CD4-positive, alpha-beta T cell (primary cell): ENCODE measurements at regions not wholly inside any gene's neighbourhood (a gene's known extent, or its start where the extent isn't known, plus 50 kb on each side); places are given as distances from the start of the nearest gene placed in this dataset.

Source experiments
- ATAC-seq: fragments of 200-7000 bp; cut with Tn5 transposase; one replicate; pipeline ENCODE4 v1.10.0; 2022; ENCODE audit warnings: mild to moderate bottlenecking; ENCODE audit not compliant: poor library complexity
- CTCF ChIA-PET: fragments of 350-600 bp; sonication (Branson Sonifier 250); formaldehyde crosslinking; loops from one replicate; lab custom pipeline; 2021; ENCODE audit warnings: antibody characterized with exemption, inconsistent platforms; lab: Charles Lee
- POLR2A ChIA-PET: fragments of 350-600 bp; sonication (Branson Sonifier 250); formaldehyde crosslinking; loops from one replicate; lab custom pipeline; 2021; ENCODE audit warnings: antibody characterized with exemption, inconsistent platforms; lab: Charles Lee
- DNase-seq, 14 experiments: peaks; one replicate each; pipeline ENCODE4 v3.0.0-alpha.2; 2013 to 2020; ENCODE audit warnings: mixed read lengths in 2 of 14
- H3K27ac ChIP-seq, 2 donors: one replicate each; pipeline versions ENCODE4 v1.5.1 to v1.7.0; 2013; ENCODE audit warnings: low read length in 2 of 2, low read depth in 1 of 2, mild to moderate bottlenecking in 1 of 2
- H3K27me3 ChIP-seq, 2 experiments: 1 replicate in 1 of 2; 2 replicates in 1 of 2; pipeline versions ENCODE4 v1.6.1 to v1.7.0; 2013; ENCODE audit warnings: low read length in 2 of 2, control low read depth in 1 of 2, mild to moderate bottlenecking in 1 of 2, moderate library complexity in 1 of 2; ENCODE audit not compliant: insufficient read depth in 2 of 2, control insufficient read depth in 1 of 2
- H3K36me3 ChIP-seq: one replicate; pipeline ENCODE4 v1.6.1; 2013; ENCODE audit warnings: low read length, control low read depth; ENCODE audit not compliant: insufficient read depth
- H3K4me1 ChIP-seq: one replicate; pipeline ENCODE4 v1.6.1; 2013; ENCODE audit warnings: low read length, control low read depth; ENCODE audit not compliant: insufficient read depth
- H3K4me3 ChIP-seq: one replicate; pipeline ENCODE4 v1.5.1; 2013; ENCODE audit warnings: mild to moderate bottlenecking, low read length, moderate library complexity
- H3K9me3 ChIP-seq, 2 experiments: 1 replicate in 1 of 2; 2 replicates in 1 of 2; pipeline versions ENCODE4 v1.6.1 to v1.7.0; 2013; ENCODE audit warnings: low read length in 2 of 2, mild to moderate bottlenecking in 2 of 2, control low read depth in 1 of 2, moderate library complexity in 1 of 2; ENCODE audit not compliant: control insufficient read depth in 1 of 2, insufficient read depth in 1 of 2
- H3K27ac Mint-ChIP-seq: one replicate; pipeline ENCODE4 v1.8.0; 2020; ENCODE audit warnings: mixed read lengths
- H3K27me3 Mint-ChIP-seq: one replicate; pipeline ENCODE4 v1.8.0; 2021; ENCODE audit warnings: mixed read lengths
- H3K36me3 Mint-ChIP-seq: one replicate; pipeline ENCODE4 v1.8.0; 2021; ENCODE audit warnings: low read depth, mixed read lengths
- H3K4me1 Mint-ChIP-seq: one replicate; pipeline ENCODE4 v1.8.0; 2021; ENCODE audit warnings: low read depth, mixed read lengths
- H3K4me3 Mint-ChIP-seq: one replicate; pipeline ENCODE4 v1.8.0; 2020; ENCODE audit warnings: mild to moderate bottlenecking, mixed read lengths
- H3K9me3 Mint-ChIP-seq: one replicate; pipeline ENCODE4 v1.8.0; 2020; ENCODE audit warnings: mixed read lengths
- CTCF ChIP-seq: fragments of 200-600 bp; IDR thresholded peaks from one replicate; pipeline ENCODE4 v1.8.0; 2022; ENCODE audit warnings: antibody characterized with exemption, mild to moderate bottlenecking
- intact Hi-C, 2 experiments: fragments of 100-400 bp; cut with DNase I in 1 of 2; cut with micrococcal nuclease in 1 of 2; formaldehyde crosslinking; loops; one replicate each; pipeline versions ENCODE4 v1.15.1 to v1.9.0; 2023 to 2025; cut with DNase I, micrococcal nuclease

- no peak for TF ChIP-seq CTCF
- H3K36me3 ChIP-seq = no peaks in the 10 kb centered on the region
- peaks cover 2% of the 10 kb centered on the region for H3K9me3 Mint-ChIP-seq
- no peaks in the 10 kb centered on the region for H3K27me3 Mint-ChIP-seq
- POLR2A ChIA-PET = no interaction called here
- no peak overlapping the region for H3K27ac Mint-ChIP-seq
- no peaks in the 10 kb centered on the region for H3K27me3 ChIP-seq
- H3K27ac ChIP-seq = no peak overlapping the region
- intact Hi-C loops = no loop called here
- H3K36me3 Mint-ChIP-seq = peaks cover 8% of the 10 kb centered on the region
- no peak overlapping the region for H3K4me3 Mint-ChIP-seq
- no peak overlapping the region for H3K4me3 ChIP-seq
- ATAC-seq = no peak
- no peak for DNase-seq
- no peaks in the 10 kb centered on the region for H3K4me1 Mint-ChIP-seq
- peaks cover 0 to 4% of the 10 kb centered on the region in 2 experiments for H3K9me3 ChIP-seq
- no peaks in the 10 kb centered on the region for H3K4me1 ChIP-seq
- CTCF ChIA-PET = no interaction called here
These were observed 69.4 kb upstream of the MTPN start for GRCh38 chr7:136046548-136046947.

GRCh38 chr7:136045992-136046391, 68.8 kb upstream of the MTPN start:
- no peak overlapping the region for H3K27ac Mint-ChIP-seq
- no peaks in the 10 kb centered on the region for H3K27me3 Mint-ChIP-seq
- H3K4me3 Mint-ChIP-seq = no peak overlapping the region
- ATAC-seq (no peak), DNase-seq (no peak)
- H3K4me1 Mint-ChIP-seq = no peaks in the 10 kb centered on the region
- peaks cover 8% of the 10 kb centered on the region for H3K36me3 Mint-ChIP-seq
- Histone ChIP-seq H3K9me3 (peaks cover 0 to 4% of the 10 kb centered on the region in 2 experiments), H3K4me3 (no peak overlapping the region), H3K27me3 (no peaks in the 10 kb centered on the region), H3K36me3 (no peaks in the 10 kb centered on the region), H3K27ac (no peak overlapping the region), H3K4me1 (no peaks in the 10 kb centered on the region)
- ChIA-PET CTCF (no interaction called here), POLR2A (no interaction called here)
- intact Hi-C loops = no loop called here
- H3K9me3 Mint-ChIP-seq = peaks cover 2% of the 10 kb centered on the region
- TF ChIP-seq CTCF = no peak

- H3K4me3 Mint-ChIP-seq = no peak overlapping the region
- peaks cover 2% of the 10 kb centered on the region for H3K9me3 Mint-ChIP-seq
- Histone ChIP-seq H3K27ac (no peak overlapping the region), H3K4me3 (no peak overlapping the region), H3K27me3 (no peaks in the 10 kb centered on the region), H3K9me3 (peaks cover 0 to 4% of the 10 kb centered on the region in 2 experiments), H3K36me3 (no peaks in the 10 kb centered on the region), H3K4me1 (no peaks in the 10 kb centered on the region)
- TF ChIP-seq CTCF = no peak
- H3K36me3 Mint-ChIP-seq = peaks cover 8% of the 10 kb centered on the region
- H3K4me1 Mint-ChIP-seq = no peaks in the 10 kb centered on the region
- intact Hi-C loops = no loop called here
- H3K27ac Mint-ChIP-seq = no peak overlapping the region
- CTCF ChIA-PET = no interaction called here
- ATAC-seq = no peak
- no peak for DNase-seq
- POLR2A ChIA-PET = no interaction called here
- no peaks in the 10 kb centered on the region for H3K27me3 Mint-ChIP-seq
These were observed 68.0 kb upstream of the MTPN start for GRCh38 chr7:136045181-136045580.
